PFSK-1 (cell line): ENCODE measurements at regions not wholly inside any gene's neighbourhood (a gene's known extent, or its start where the extent isn't known, plus 50 kb on each side); places are given as distances from the start of the nearest gene placed in this dataset.

Experiments
- FOXP2 ChIP-seq: optimal IDR thresholded peaks from 2 replicates; pipeline ENCODE3; 2011; ENCODE audit warnings: borderline replicate concordance, control low read depth, inconsistent platforms; ENCODE audit not compliant: insufficient read depth; ENCODE audit errors: extremely low read length, extremely low read depth
- POLR2AphosphoS5 ChIP-seq: IDR thresholded peaks from 2 replicates; pipeline ENCODE4 v1.6.1; 2012; ENCODE audit warnings: low read depth, mild to moderate bottlenecking, control low read depth, low read length, moderate library complexity
- REST ChIP-seq, 2 experiments: IDR thresholded peaks; 2 replicates each; pipeline versions ENCODE4 v1.6.1 to v1.8.0; 2011 to 2012; ENCODE audit warnings: low read depth in 2 of 2, low read length in 2 of 2, control low read depth in 1 of 2, inconsistent platforms in 1 of 2, mild to moderate bottlenecking in 1 of 2, moderate library complexity in 1 of 2; ENCODE audit not compliant: insufficient read depth in 1 of 2
- SIN3A ChIP-seq: IDR thresholded peaks from 2 replicates; pipeline ENCODE4 v1.6.1; 2012; ENCODE audit warnings: mild to moderate bottlenecking, low read length, moderate library complexity, borderline replicate concordance; ENCODE audit not compliant: insufficient read depth
- TAF1 ChIP-seq: IDR thresholded peaks from 2 replicates; pipeline ENCODE4 v1.6.1; 2012; ENCODE audit warnings: low read length, control low read depth, borderline replicate concordance; ENCODE audit not compliant: insufficient read depth

- TF ChIP-seq REST (IDR thresholded peaks at IDR 0.05; ENCODE audit: insufficient read depth in 1 of 2, low read depth in 2 of 2, low read length in 2 of 2) (no peak), POLR2AphosphoS5 (no peak), TAF1 (no peak), SIN3A (no peak), FOXP2 (no peak)
These were observed 1303.5 kb downstream of the EFNB2 start for GRCh38 chr13:105232006-105232405.

GRCh38 chr13:105231579-105231978 is 1303.9 kb downstream of the EFNB2 start:
- TF ChIP-seq FOXP2 = no peak
- no peak for TF ChIP-seq TAF1
- TF ChIP-seq REST (IDR thresholded peaks at IDR 0.05; ENCODE audit: insufficient read depth in 1 of 2, low read depth in 2 of 2, low read length in 2 of 2) = no peak
- TF ChIP-seq SIN3A = no peak
- TF ChIP-seq POLR2AphosphoS5 = no peak

- TF ChIP-seq REST (IDR thresholded peaks at IDR 0.05; ENCODE audit: insufficient read depth in 1 of 2, low read depth in 2 of 2, low read length in 2 of 2) (no peak), FOXP2 (no peak), POLR2AphosphoS5 (no peak), SIN3A (no peak), TAF1 (no peak)
These were observed 1314.6 kb downstream of the EFNB2 start for GRCh38 chr13:105220881-105221280.

- no peak for TF ChIP-seq FOXP2
- TF ChIP-seq SIN3A = no peak
- no peak for TF ChIP-seq REST (IDR thresholded peaks at IDR 0.05; ENCODE audit: insufficient read depth in 1 of 2, low read depth in 2 of 2, low read length in 2 of 2)
- no peak for TF ChIP-seq POLR2AphosphoS5
- TF ChIP-seq TAF1 = no peak
These were observed 1315.4 kb downstream of the EFNB2 start for GRCh38 chr13:105220063-105220462.

- TF ChIP-seq REST (IDR thresholded peaks at IDR 0.05; ENCODE audit: insufficient read depth in 1 of 2, low read depth in 2 of 2, low read length in 2 of 2) (no peak), SIN3A (no peak), TAF1 (no peak), POLR2AphosphoS5 (no peak), FOXP2 (no peak)
These were observed 1315.8 kb downstream of the EFNB2 start for GRCh38 chr13:105219651-105220050.
